ENCODE measurements at regions not wholly inside any gene's neighbourhood (a gene's known extent, or its start where the extent isn't known, plus 50 kb on each side); places are given as distances from the start of the nearest gene placed in this dataset.

DNA sequence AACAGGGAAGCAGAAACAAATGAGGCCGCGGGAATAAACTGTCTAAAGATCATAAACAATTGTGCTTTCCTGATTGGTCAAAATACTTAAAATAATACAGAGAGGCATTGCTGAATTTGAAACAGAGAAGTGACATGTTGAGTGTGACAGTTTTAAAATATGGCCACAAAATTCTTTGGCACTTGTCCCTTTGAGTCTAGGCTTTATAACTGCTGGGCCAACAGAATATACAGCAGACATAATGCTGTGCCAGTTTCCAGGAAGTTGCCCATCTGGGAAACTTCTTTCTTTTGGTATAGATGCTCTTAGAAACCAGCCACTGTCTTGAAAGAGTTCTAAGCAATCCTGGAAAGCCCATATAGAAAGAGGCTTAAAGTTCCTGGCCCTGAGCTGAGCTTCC, 668.4 kb downstream of the CENPC start:
- Mint-ChIP-seq H3K27ac (no peak overlapping the region), H3K4me3 (no peak overlapping the region), H3K36me3 (no peaks in the 10 kb centered on the region)

DNA sequence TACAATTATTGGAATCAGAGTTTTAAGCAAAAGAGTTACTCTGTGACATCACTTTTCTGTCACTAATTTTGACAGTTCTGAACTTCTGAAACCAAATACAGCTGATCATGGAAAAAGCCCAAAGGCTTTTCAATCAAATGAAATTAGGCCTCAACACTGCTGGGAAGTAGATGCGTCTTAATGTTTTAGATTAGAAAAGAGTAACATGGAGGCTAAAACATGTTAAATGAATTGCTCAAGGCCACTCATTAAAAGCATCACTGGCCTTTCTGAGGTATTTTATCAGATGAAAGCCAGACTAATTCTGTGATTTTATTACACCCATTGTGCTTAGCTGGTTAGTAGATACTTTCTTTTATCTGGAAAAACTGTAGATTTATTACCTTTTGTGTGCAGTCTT, 672.6 kb downstream of the CENPC start:
- H3K4me3 Mint-ChIP-seq, result no peak overlapping the region
- CTCF ChIA-PET, result no interaction called here
- H3K4me1 Mint-ChIP-seq, result no peaks in the 10 kb centered on the region
- H3K27ac Mint-ChIP-seq, result no peak overlapping the region
- no peaks in the 10 kb centered on the region for H3K36me3 Mint-ChIP-seq
- no peak for ATAC-seq
- H3K9me3 Mint-ChIP-seq (ENCODE audit: low read depth), result no peaks in the 10 kb centered on the region
- no peak for DNase-seq
- H3K27me3 Mint-ChIP-seq, result no peaks in the 10 kb centered on the region

More for the DNA sequence above, 668.4 kb downstream of the CENPC start:
- ATAC-seq, result no peak
- Mint-ChIP-seq H3K27me3 (no peaks in the 10 kb centered on the region), H3K9me3 (ENCODE audit: low read depth) (no peaks in the 10 kb centered on the region), H3K4me1 (no peaks in the 10 kb centered on the region)
- CTCF ChIA-PET, result no interaction called here
- no peak for DNase-seq

DNA sequence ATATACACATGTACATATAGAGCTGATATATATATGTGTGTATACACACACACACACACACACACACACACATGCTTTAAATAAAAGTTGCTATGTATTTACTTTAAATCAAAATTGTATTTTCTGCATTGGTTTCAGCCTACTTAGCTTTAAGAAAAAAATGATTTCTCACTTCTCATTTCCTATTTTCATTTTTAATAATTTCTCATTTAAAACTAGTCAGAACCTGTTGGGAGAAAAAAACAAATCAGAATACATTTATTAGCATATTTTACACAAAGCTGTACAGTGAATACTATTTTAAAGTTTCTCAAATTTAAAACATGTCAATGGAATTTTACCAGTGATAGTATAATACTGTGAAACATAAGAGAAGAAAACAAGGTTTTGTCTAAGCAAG, 681.8 kb downstream of the CENPC start:
- no peak overlapping the region for H3K4me3 Mint-ChIP-seq
- no peak for ATAC-seq
- no peaks in the 10 kb centered on the region for H3K4me1 Mint-ChIP-seq
- H3K36me3 Mint-ChIP-seq, result no peaks in the 10 kb centered on the region
- H3K27me3 Mint-ChIP-seq, result no peaks in the 10 kb centered on the region
- DNase-seq, result no peak
- CTCF ChIA-PET, result no interaction called here
- peaks cover 9% of the 10 kb centered on the region for H3K9me3 Mint-ChIP-seq (ENCODE audit: low read depth)
- no peak overlapping the region for H3K27ac Mint-ChIP-seq

DNA sequence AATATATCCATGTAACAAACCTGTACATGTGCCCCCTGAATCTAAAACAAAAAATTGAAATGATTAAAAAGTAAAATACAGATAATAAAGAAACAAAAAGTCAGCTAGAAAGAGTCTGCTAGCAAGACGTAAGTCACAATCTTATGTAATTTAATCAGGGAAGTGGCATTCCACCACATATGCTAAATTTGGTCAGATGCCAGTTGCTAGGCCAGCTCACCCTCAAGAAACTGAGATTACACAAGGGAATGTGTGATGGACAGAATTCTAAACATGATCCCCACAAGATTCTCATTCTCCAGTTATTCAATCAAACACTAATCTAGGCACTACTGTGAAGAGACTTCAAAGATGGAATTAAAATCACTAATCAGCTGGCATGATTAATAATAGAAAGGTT, 689.3 kb downstream of the CENPC start:
- CTCF ChIA-PET, result no interaction called here
- no peaks in the 10 kb centered on the region for H3K4me1 Mint-ChIP-seq
- DNase-seq, result no peak
- peaks cover 6% of the 10 kb centered on the region for H3K9me3 Mint-ChIP-seq (ENCODE audit: low read depth)
- ATAC-seq, result no peak
- no peaks in the 10 kb centered on the region for H3K27me3 Mint-ChIP-seq
- H3K4me3 Mint-ChIP-seq, result no peak overlapping the region
- no peaks in the 10 kb centered on the region for H3K36me3 Mint-ChIP-seq
- no peak overlapping the region for H3K27ac Mint-ChIP-seq

DNA sequence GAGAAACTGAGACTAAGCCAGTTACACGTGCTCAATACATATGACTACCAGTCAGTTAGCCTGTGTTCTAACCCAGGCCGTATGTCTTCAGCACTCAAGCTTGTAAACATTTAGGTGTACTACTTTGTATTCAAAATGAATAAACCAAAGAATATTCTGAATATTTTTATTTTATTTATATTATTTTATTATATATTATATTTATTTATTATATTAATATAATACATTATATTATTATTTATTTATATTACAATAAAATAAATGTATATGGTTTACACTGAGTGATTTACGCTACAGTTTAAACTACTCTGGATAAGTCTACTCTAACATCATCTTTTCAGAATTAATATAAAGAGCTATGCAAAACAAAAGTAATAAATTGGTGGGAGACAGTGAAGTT, 691.5 kb downstream of the CENPC start:
- H3K36me3 Mint-ChIP-seq, result no peaks in the 10 kb centered on the region
- ATAC-seq, result no peak
- CTCF ChIA-PET, result no interaction called here
- no peak overlapping the region for H3K4me3 Mint-ChIP-seq
- no peak for DNase-seq
- H3K27ac Mint-ChIP-seq, result no peak overlapping the region
- H3K9me3 Mint-ChIP-seq (ENCODE audit: low read depth), result no peaks in the 10 kb centered on the region
- no peaks in the 10 kb centered on the region for H3K4me1 Mint-ChIP-seq
- H3K27me3 Mint-ChIP-seq, result no peaks in the 10 kb centered on the region

DNA sequence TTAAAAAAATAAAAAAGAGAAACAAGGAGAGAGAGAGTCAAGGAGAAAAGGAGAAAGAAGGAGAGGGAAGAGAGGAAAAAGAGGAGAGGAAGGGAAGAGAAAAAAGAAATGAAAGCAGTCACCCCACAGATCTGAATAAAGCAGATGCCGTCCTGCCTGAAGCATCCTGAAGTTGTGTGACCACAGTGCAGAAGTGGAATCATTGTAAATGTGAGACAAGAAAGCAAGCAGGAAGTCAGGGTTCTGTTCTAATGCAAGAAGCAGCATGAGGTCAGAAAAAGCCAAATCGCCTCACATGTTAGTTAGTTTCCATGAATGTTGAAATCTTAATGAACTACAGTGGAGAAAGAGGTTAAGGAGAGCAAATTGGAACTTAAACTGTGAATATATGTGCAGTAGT, 692.5 kb downstream of the CENPC start:
- Mint-ChIP-seq H3K4me3 (no peak overlapping the region), H3K27me3 (no peaks in the 10 kb centered on the region), H3K9me3 (ENCODE audit: low read depth) (no peaks in the 10 kb centered on the region), H3K4me1 (no peaks in the 10 kb centered on the region), H3K36me3 (no peaks in the 10 kb centered on the region), H3K27ac (no peak overlapping the region)
- DNase-seq (no peak), ATAC-seq (no peak)
- CTCF ChIA-PET, result no interaction called here

DNA sequence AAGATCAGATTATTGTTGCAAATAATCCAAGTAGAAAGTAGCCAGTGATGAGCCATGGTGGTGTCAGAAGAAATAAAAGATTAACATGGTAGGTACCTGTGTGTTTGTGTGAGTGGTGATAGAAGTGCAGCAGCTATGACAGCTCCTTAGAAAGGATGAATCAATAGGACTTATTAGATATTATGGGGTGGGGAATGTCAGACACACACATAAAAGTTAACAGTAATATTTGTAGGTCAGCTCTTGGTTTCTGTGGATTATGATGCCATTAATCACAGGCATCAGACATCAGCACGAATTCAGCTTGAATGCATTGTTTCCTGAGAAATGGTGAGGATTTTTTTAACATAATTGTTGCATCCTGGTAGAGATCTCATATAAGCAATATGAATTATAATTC, 695.7 kb downstream of the CENPC start:
- Mint-ChIP-seq H3K9me3 (ENCODE audit: low read depth) (no peaks in the 10 kb centered on the region), H3K27ac (no peak overlapping the region), H3K4me3 (no peak overlapping the region), H3K36me3 (no peaks in the 10 kb centered on the region), H3K4me1 (no peaks in the 10 kb centered on the region), H3K27me3 (no peaks in the 10 kb centered on the region)
- no peak for ATAC-seq
- no peak for DNase-seq
- CTCF ChIA-PET, result no interaction called here

DNA sequence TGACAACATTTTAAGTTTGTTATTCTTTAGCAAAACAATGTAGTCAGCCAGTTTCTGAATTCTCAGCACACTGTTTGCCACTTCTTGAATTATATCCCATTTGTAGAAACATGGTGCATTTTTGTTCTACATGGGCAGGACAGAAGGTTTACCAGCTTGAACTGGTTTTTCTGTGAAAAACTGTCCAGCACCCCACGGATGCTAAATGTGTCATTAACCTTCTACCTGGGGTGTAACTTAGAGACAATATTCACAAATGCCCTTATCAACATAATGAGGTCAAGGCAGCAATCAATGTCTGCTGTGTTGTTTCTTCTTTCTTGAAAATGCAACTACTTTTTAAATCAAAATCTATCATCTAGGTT, 702.6 kb downstream of the CENPC start:
- no peaks in the 10 kb centered on the region for H3K4me1 Mint-ChIP-seq
- no peak for ATAC-seq
- no peaks in the 10 kb centered on the region for H3K27me3 Mint-ChIP-seq
- H3K27ac Mint-ChIP-seq, result no peak overlapping the region
- CTCF ChIA-PET, result no interaction called here
- DNase-seq, result no peak
- H3K4me3 Mint-ChIP-seq, result no peak overlapping the region
- no peaks in the 10 kb centered on the region for H3K36me3 Mint-ChIP-seq
- peaks cover 3% of the 10 kb centered on the region for H3K9me3 Mint-ChIP-seq (ENCODE audit: low read depth)

DNA sequence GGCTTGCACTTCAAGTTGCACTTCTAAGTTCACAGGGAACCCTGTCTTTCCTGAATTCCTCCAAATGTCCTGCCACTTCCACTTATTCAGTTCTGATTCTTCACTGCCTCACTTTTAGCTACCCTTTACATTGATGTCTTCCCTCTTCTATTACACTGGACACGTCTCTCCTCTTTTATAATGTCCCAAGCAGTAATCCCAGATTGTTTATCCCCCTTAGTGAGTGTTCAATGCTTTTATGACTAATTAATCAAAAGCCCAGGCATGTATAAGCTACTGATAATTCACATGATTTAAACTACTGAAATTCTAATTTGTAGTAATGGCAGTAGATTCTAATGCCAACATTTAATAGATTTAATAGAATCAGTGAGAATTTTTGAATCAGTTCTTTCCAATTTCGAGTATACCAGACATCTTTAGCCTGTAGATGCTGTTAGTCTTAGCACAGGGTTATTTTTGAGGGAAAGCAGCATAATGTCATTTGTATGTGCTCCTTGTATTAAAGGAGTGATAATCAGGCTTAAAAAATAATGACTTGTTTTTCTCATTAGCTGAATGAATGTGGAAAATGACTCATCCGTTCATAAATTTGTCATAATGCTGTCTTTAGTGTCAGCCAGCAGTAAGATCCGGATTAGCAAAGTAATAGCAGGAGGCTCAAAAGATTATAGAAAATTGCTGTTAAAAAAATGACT, 703.1 kb downstream of the CENPC start:
- no peaks in the 10 kb centered on the region for H3K4me1 Mint-ChIP-seq
- CTCF ChIA-PET, result no interaction called here
- no peak overlapping the region for H3K27ac Mint-ChIP-seq

DNA sequence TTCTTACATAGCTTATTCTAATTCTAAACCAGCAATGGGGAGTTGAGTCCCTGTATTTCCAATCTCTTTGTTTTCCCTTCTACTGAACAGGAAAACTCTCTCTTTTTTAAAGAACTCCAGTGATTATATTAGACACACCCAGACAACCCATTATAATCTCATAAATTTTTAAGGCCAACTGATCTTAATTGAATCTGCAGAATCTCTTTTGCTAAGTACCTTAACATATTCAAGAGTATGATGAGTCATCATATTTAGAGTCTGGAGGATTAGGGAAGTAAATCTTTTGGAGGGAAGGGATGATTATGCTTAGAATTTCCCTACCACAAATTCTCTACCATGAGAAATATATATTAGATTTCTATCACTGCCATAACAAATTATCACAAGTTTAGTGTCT, 705.1 kb downstream of the CENPC start:
- Mint-ChIP-seq H3K36me3 (no peaks in the 10 kb centered on the region), H3K4me1 (no peaks in the 10 kb centered on the region), H3K27me3 (no peaks in the 10 kb centered on the region)

More for the DNA sequence above, 703.1 kb downstream of the CENPC start:
- Mint-ChIP-seq H3K27me3 (no peaks in the 10 kb centered on the region), H3K4me3 (no peak overlapping the region), H3K9me3 (ENCODE audit: low read depth) (peaks cover 5% of the 10 kb centered on the region), H3K36me3 (no peaks in the 10 kb centered on the region)
- no peak for DNase-seq
- ATAC-seq, result no peak

DNA sequence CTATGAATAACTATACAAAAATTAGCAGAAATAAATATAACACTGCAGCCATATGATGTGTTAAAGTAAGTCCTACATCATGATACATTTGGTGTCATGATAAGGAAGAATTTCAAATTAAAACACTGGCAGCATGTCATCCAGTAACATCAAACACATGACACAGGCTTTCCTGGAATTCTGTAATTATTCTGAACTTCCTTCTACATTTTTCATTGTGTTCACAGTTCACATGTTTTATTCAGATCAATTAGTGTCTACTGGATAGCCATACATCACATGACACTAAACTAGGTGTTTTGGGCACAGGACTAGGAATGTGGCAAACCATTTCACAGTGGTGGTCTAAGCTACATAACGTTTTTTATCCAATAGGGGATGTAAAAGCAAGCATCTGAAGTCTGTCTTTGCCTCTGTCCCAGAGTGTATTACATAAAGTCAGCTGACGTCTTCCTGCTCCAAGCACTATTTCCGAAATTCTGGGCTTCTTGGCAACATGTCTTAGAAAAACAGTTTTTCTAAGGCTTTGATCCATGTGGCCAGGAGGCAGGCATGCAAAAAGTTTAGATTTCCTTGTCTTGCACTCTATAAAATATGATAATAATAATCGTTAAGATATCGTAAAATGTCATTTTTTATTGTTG, 707.9 kb downstream of the CENPC start:
- DNase-seq (no peak), ATAC-seq (no peak)
- H3K36me3 Mint-ChIP-seq, result no peaks in the 10 kb centered on the region
- H3K9me3 Mint-ChIP-seq (ENCODE audit: low read depth), result peaks cover 5% of the 10 kb centered on the region
- H3K27me3 Mint-ChIP-seq, result no peaks in the 10 kb centered on the region
- no peaks in the 10 kb centered on the region for H3K4me1 Mint-ChIP-seq
- CTCF ChIA-PET, result no interaction called here
- H3K27ac Mint-ChIP-seq, result no peak overlapping the region
- no peak overlapping the region for H3K4me3 Mint-ChIP-seq

More for the DNA sequence above, 705.1 kb downstream of the CENPC start:
- ATAC-seq, result no peak
- H3K27ac Mint-ChIP-seq, result no peak overlapping the region
- DNase-seq, result no peak
- H3K9me3 Mint-ChIP-seq (ENCODE audit: low read depth), result peaks cover 5% of the 10 kb centered on the region
- no peak overlapping the region for H3K4me3 Mint-ChIP-seq
- CTCF ChIA-PET, result no interaction called here

DNA sequence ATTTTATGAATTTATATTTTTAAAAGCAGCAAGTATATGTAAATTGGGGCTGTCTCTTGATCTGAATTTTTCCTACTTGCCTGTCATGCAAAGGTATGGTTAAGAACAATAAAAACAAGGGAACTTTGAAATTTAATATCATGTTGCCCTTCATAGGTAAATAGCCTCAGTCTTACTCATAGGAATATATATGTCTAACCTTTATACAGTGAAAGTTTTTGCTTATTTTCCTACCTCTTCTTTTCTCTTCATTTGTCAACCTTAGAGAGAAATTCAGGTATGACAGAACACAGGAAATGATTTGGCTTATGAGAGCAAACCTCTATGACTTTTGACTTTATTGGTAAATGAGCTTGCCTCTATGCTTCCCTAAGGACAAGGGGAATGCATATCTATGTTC, 716.0 kb downstream of the CENPC start:
- no peak for DNase-seq
- Mint-ChIP-seq H3K27me3 (no peaks in the 10 kb centered on the region), H3K36me3 (no peaks in the 10 kb centered on the region), H3K4me1 (no peaks in the 10 kb centered on the region), H3K27ac (no peak overlapping the region), H3K9me3 (ENCODE audit: low read depth) (peaks cover 8% of the 10 kb centered on the region), H3K4me3 (no peak overlapping the region)
- CTCF ChIA-PET, result no interaction called here
- ATAC-seq, result no peak

DNA sequence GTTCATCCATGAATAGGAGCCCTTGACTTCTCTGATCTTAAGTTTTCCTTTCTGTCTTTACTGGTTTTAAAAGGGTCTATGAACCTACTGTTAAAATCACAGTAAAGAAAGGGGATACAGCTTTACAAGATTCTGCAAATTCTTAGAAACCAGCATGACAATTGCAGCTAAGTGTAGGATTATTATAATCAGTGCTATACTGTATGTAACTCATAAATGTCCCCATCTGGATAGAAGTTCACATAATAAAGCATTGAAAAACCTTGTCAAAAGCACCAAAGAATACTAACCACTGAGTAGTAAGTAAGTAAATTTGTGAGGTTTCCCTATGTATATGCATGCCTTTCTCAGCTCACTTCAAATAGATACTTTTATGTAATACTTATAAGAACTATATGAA, 724.6 kb downstream of the CENPC start:
- Mint-ChIP-seq H3K4me3 (no peak overlapping the region), H3K36me3 (no peaks in the 10 kb centered on the region), H3K4me1 (no peaks in the 10 kb centered on the region)

DNA sequence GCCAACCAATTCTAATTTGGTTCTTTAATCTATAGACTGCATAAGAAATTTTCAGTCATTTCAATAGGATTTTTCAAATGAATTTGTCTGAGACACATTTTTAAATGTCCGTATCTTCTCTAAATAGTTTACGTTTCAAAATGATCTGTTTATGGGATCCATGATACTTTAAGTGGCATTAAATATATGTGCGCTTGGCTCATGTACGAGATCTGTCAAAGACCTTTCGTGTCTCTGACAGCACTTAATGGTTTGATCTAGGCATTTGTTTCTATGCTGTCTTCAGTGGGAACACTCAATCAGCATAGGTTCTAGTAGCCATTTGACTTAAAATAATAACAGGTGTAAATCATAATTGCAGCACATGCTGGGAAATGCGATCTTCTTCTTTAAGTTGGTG, 731.0 kb downstream of the CENPC start:
- Mint-ChIP-seq H3K4me3 (no peak overlapping the region), H3K4me1 (no peaks in the 10 kb centered on the region), H3K27me3 (no peaks in the 10 kb centered on the region), H3K27ac (no peak overlapping the region), H3K9me3 (ENCODE audit: low read depth) (peaks cover 2% of the 10 kb centered on the region), H3K36me3 (no peaks in the 10 kb centered on the region)
- CTCF ChIA-PET, result no interaction called here
- ATAC-seq, result no peak
- no peak for DNase-seq

More for the DNA sequence above, 724.6 kb downstream of the CENPC start:
- DNase-seq (no peak), ATAC-seq (no peak)
- Mint-ChIP-seq H3K9me3 (ENCODE audit: low read depth) (peaks cover 7% of the 10 kb centered on the region), H3K27ac (no peak overlapping the region), H3K27me3 (no peaks in the 10 kb centered on the region)
- CTCF ChIA-PET, result no interaction called here

DNA sequence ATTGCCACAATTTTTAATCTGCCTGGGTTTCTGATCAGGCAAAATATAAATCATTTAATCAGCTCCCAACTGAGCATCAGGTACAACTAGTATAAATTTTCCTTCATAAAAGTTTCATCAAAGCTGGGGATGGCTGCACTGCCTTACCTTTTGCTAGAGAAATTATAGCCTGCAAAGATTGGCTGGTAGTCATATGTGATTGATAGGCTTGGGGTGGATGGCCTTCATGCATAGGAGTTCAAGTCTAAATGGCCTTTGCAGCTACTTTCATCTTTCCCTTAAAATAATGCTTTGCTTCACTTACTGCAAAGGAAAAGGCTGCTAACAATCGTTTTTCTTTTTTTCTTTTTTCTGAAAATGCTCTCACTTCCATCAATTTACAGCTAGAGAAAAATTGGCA, 739.7 kb downstream of the CENPC start:
- Mint-ChIP-seq H3K9me3 (ENCODE audit: low read depth) (peaks cover 3% of the 10 kb centered on the region), H3K27me3 (no peaks in the 10 kb centered on the region), H3K36me3 (no peaks in the 10 kb centered on the region), H3K4me3 (no peak overlapping the region), H3K4me1 (no peaks in the 10 kb centered on the region), H3K27ac (no peak overlapping the region)
- ATAC-seq, result no peak
- CTCF ChIA-PET, result no interaction called here
- DNase-seq, result no peak

All from activated CD8-positive, alpha-beta memory T cell treated with anti-CD3 and anti-CD28 coated beads, Interleukin-2, amount 10 ng/mL, durations not matched to agents 7 days and 5 days (primary cell).